Trophoblast cell (in vitro differentiated cells and primary cell): ENCODE measurements at regions not wholly inside any gene's neighbourhood (a gene's known extent, or its start where the extent isn't known, plus 50 kb on each side); places are given as distances from the start of the nearest gene placed in this dataset.

Experiments
- DNase-seq, 2 donors: peaks; one replicate each; pipeline ENCODE4 v3.0.0-alpha.2; 2016
- H2AFZ ChIP-seq: 2 replicates; pipeline ENCODE4 v1.6.1; 2013; ENCODE audit warnings: low read length, moderate library complexity, mild to moderate bottlenecking; ENCODE audit not compliant: insufficient read depth, poor library complexity
- H2AK5ac ChIP-seq: 2 replicates; pipeline ENCODE4 v1.6.1; 2013; ENCODE audit warnings: mild to moderate bottlenecking, low read length
- H2BK120ac ChIP-seq: 2 replicates; pipeline ENCODE4 v1.6.1; 2013; ENCODE audit warnings: low read length, mild to moderate bottlenecking, moderate library complexity; ENCODE audit not compliant: insufficient read depth, poor library complexity
- H2BK12ac ChIP-seq: 2 replicates; pipeline ENCODE4 v1.6.1; 2013; ENCODE audit warnings: mild to moderate bottlenecking, low read length, moderate library complexity
- H2BK5ac ChIP-seq: 2 replicates; pipeline ENCODE4 v1.6.1; 2013; ENCODE audit warnings: low read length, low read depth, moderate library complexity, mild to moderate bottlenecking; ENCODE audit not compliant: poor library complexity
- H3K14ac ChIP-seq: 2 replicates; pipeline ENCODE4 v1.6.1; 2013; ENCODE audit warnings: mild to moderate bottlenecking, low read length
- H3K18ac ChIP-seq: 2 replicates; pipeline ENCODE4 v1.6.1; 2013; ENCODE audit warnings: mild to moderate bottlenecking, low read length
- H3K23ac ChIP-seq: 2 replicates; pipeline ENCODE4 v1.6.1; 2013; ENCODE audit warnings: low read length
- H3K27ac ChIP-seq: 2 replicates; pipeline ENCODE4 v1.5.1; 2013; ENCODE audit warnings: low read depth, mild to moderate bottlenecking, inconsistent platforms, low read length, moderate library complexity
- H3K27me3 ChIP-seq: 2 replicates; pipeline ENCODE4 v1.6.1; 2013; ENCODE audit warnings: inconsistent platforms, mild to moderate bottlenecking, low read length, moderate library complexity; ENCODE audit not compliant: insufficient read depth
- H3K36me3 ChIP-seq, 2 experiments: 1 replicate in 1 of 2; 2 replicates in 1 of 2; pipeline ENCODE4 v1.6.1; 2013; ENCODE audit warnings: low read length in 2 of 2, mild to moderate bottlenecking in 2 of 2, moderate library complexity in 1 of 2; ENCODE audit not compliant: insufficient read depth in 2 of 2, control insufficient read depth in 1 of 2
- H3K4ac ChIP-seq: 2 replicates; pipeline ENCODE4 v1.6.1; 2013; ENCODE audit warnings: low read depth, mild to moderate bottlenecking, low read length, moderate library complexity
- H3K4me1 ChIP-seq, 2 experiments: 1 replicate in 1 of 2; 2 replicates in 1 of 2; pipeline ENCODE4 v1.6.1; 2013; ENCODE audit warnings: low read length in 2 of 2, mild to moderate bottlenecking in 2 of 2, moderate library complexity in 1 of 2; ENCODE audit not compliant: insufficient read depth in 2 of 2, control insufficient read depth in 1 of 2
- H3K4me2 ChIP-seq: 2 replicates; pipeline ENCODE4 v1.6.1; 2013; ENCODE audit warnings: inconsistent platforms, mild to moderate bottlenecking, low read length, moderate library complexity
- H3K4me3 ChIP-seq: 2 replicates; pipeline ENCODE4 v1.5.1; 2013; ENCODE audit warnings: mild to moderate bottlenecking, low read depth, low read length, inconsistent platforms
- H3K79me1 ChIP-seq: one replicate; pipeline ENCODE4 v1.6.1; 2013; ENCODE audit warnings: low read length
- H3K79me2 ChIP-seq: 2 replicates; pipeline ENCODE4 v1.6.1; 2013; ENCODE audit warnings: low read length, mild to moderate bottlenecking; ENCODE audit not compliant: control insufficient read depth, insufficient read depth, poor library complexity
- H3K9ac ChIP-seq: 2 replicates; pipeline ENCODE4 v1.6.1; 2013; ENCODE audit warnings: mild to moderate bottlenecking, low read length
- H3K9me3 ChIP-seq: 2 replicates; pipeline ENCODE4 v1.6.1; 2013; ENCODE audit warnings: low read depth, mild to moderate bottlenecking, control low read depth, inconsistent platforms, low read length; ENCODE audit not compliant: insufficient read depth
- H4K12ac ChIP-seq: 2 replicates; pipeline ENCODE4 v1.6.1; 2013; ENCODE audit warnings: low read depth, mild to moderate bottlenecking, low read length, moderate library complexity
- H4K8ac ChIP-seq: 2 replicates; pipeline ENCODE4 v1.6.1; 2013; ENCODE audit warnings: low read depth, mild to moderate bottlenecking, low read length, moderate library complexity
- H4K91ac ChIP-seq: one replicate; pipeline ENCODE4 v1.6.1; 2013; ENCODE audit warnings: low read depth, mild to moderate bottlenecking, low read length, moderate library complexity
- WGBS: extraction: QIAGEN DNeasy Blood & Tissue Kit; methylation state at CpG from one replicate; pipeline ENCODE4 v1.1.7; 2013; ENCODE audit warnings: missing lambda C conversion rate; ENCODE audit not compliant: insufficient read length, insufficient coverage; ENCODE audit errors: extremely low coverage; 5-methylcytosine and 5-hydroxymethylcytosine counted together

- no peak overlapping the region for H4K8ac ChIP-seq
- H2AK5ac ChIP-seq = no peak overlapping the region
- no peaks in the 10 kb centered on the region for H3K4me1 ChIP-seq
- no peak overlapping the region for H2BK12ac ChIP-seq
- no peak overlapping the region for H2AFZ ChIP-seq
- H2BK5ac ChIP-seq = no peak overlapping the region
- no peak overlapping the region for H3K4me3 ChIP-seq
- no peaks in the 10 kb centered on the region for H3K9me3 ChIP-seq
- H4K12ac ChIP-seq = no peak overlapping the region
- no CpG with 5 or more reads among the region's 6 CpGs for WGBS
- H3K79me2 ChIP-seq = no peaks in the 10 kb centered on the region
- H3K23ac ChIP-seq = no peak overlapping the region
- no peaks in the 10 kb centered on the region for H3K79me1 ChIP-seq
- H3K36me3 ChIP-seq = no peaks in the 10 kb centered on the region
- H3K4me2 ChIP-seq = no peak overlapping the region
- no peaks in the 10 kb centered on the region for H3K27me3 ChIP-seq
- no peak for DNase-seq
- no peak overlapping the region for H3K27ac ChIP-seq
- no peak overlapping the region for H2BK120ac ChIP-seq
- H3K4ac ChIP-seq = no peak overlapping the region
- no peak overlapping the region for H4K91ac ChIP-seq
- no peak overlapping the region for H3K14ac ChIP-seq
- no peak overlapping the region for H3K18ac ChIP-seq
- no peak overlapping the region for H3K9ac ChIP-seq
Measured at GRCh38 chr17:72446118-72446517, 325.3 kb downstream of the SOX9 start.

- H2BK120ac ChIP-seq = no peak overlapping the region
- H4K91ac ChIP-seq = no peak overlapping the region
- H2BK12ac ChIP-seq = no peak overlapping the region
- WGBS = no CpG with 5 or more reads among the region's 17 CpGs
- H3K4me3 ChIP-seq = no peak overlapping the region
- no peaks in the 10 kb centered on the region for H3K27me3 ChIP-seq
- no peaks in the 10 kb centered on the region for H3K4me1 ChIP-seq
- no peak overlapping the region for H3K14ac ChIP-seq
- no peak overlapping the region for H3K18ac ChIP-seq
- H3K9me3 ChIP-seq = no peaks in the 10 kb centered on the region
- H3K9ac ChIP-seq = no peak overlapping the region
- no peaks in the 10 kb centered on the region for H3K79me2 ChIP-seq
- H3K79me1 ChIP-seq = no peaks in the 10 kb centered on the region
- no peak overlapping the region for H2BK5ac ChIP-seq
- no peaks in the 10 kb centered on the region for H3K36me3 ChIP-seq
- no peak overlapping the region for H4K8ac ChIP-seq
- no peak overlapping the region for H3K4me2 ChIP-seq
- no peak overlapping the region for H3K27ac ChIP-seq
- no peak for DNase-seq
- no peak overlapping the region for H4K12ac ChIP-seq
- no peak overlapping the region for H3K23ac ChIP-seq
- no peak overlapping the region for H2AK5ac ChIP-seq
- H3K4ac ChIP-seq = no peak overlapping the region
- H2AFZ ChIP-seq = no peak overlapping the region
Measured at GRCh38 chr17:72446525-72447250, 325.9 kb downstream of the SOX9 start.

GRCh38 chr17:72447251-72447640 lies 326.4 kb downstream of the SOX9 start:
- no CpG with 5 or more reads among the region's 3 CpGs for WGBS
- no peaks in the 10 kb centered on the region for H3K27me3 ChIP-seq
- no peak overlapping the region for H3K4ac ChIP-seq
- no peak overlapping the region for H3K27ac ChIP-seq
- no peak overlapping the region for H4K8ac ChIP-seq
- H3K9ac ChIP-seq = no peak overlapping the region
- no peaks in the 10 kb centered on the region for H3K79me1 ChIP-seq
- H3K14ac ChIP-seq = no peak overlapping the region
- H2AFZ ChIP-seq = no peak overlapping the region
- H2BK120ac ChIP-seq = no peak overlapping the region
- H3K9me3 ChIP-seq = no peaks in the 10 kb centered on the region
- H2BK5ac ChIP-seq = no peak overlapping the region
- no peak overlapping the region for H4K91ac ChIP-seq
- H3K4me2 ChIP-seq = no peak overlapping the region
- no peaks in the 10 kb centered on the region for H3K36me3 ChIP-seq
- H2AK5ac ChIP-seq = no peak overlapping the region
- no peak overlapping the region for H4K12ac ChIP-seq
- no peak overlapping the region for H3K18ac ChIP-seq
- no peak overlapping the region for H3K23ac ChIP-seq
- H3K79me2 ChIP-seq = no peaks in the 10 kb centered on the region
- DNase-seq = no peak
- H3K4me1 ChIP-seq = no peaks in the 10 kb centered on the region
- H2BK12ac ChIP-seq = no peak overlapping the region
- H3K4me3 ChIP-seq = no peak overlapping the region

DNA sequence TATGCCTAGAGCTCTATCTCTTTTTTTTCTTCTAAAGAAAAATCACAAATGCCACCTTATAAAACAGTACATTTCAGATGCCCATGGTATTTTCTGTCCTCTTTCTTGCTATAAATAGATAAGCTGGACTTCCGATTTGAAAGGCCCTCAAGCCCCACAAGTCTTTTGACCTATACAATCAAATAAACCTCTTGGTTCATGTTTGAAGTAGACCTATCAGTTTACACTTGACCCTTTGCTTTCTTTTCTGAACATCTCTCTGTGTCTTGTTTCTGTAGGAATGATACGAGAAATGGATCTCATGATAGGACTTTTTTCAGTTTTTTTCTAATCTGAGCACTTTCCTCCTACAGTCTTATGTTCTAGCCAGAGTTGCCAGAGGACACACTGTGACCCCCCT lies 327.2 kb downstream of the SOX9 start:
- no peak overlapping the region for H2BK5ac ChIP-seq
- no peak overlapping the region for H3K18ac ChIP-seq
- no peak overlapping the region for H2BK12ac ChIP-seq
- H2BK120ac ChIP-seq = no peak overlapping the region
- H3K4ac ChIP-seq = no peak overlapping the region
- H3K4me3 ChIP-seq = no peak overlapping the region
- H3K27ac ChIP-seq = no peak overlapping the region
- no peaks in the 10 kb centered on the region for H3K4me1 ChIP-seq
- WGBS = no CpG with 5 or more reads among the region's 2 CpGs
- H3K27me3 ChIP-seq = no peaks in the 10 kb centered on the region
- H4K8ac ChIP-seq = no peak overlapping the region
- H3K4me2 ChIP-seq = no peak overlapping the region
- no peaks in the 10 kb centered on the region for H3K9me3 ChIP-seq
- no peaks in the 10 kb centered on the region for H3K79me2 ChIP-seq
- DNase-seq = no peak
- H2AK5ac ChIP-seq = no peak overlapping the region
- H3K23ac ChIP-seq = no peak overlapping the region
- no peak overlapping the region for H3K9ac ChIP-seq
- no peaks in the 10 kb centered on the region for H3K36me3 ChIP-seq
- no peaks in the 10 kb centered on the region for H3K79me1 ChIP-seq
- H3K14ac ChIP-seq = no peak overlapping the region
- H2AFZ ChIP-seq = no peak overlapping the region
- H4K91ac ChIP-seq = no peak overlapping the region
- no peak overlapping the region for H4K12ac ChIP-seq
